Liver (tissue), 3 donors: ENCODE measurements at regions not wholly inside any gene's neighbourhood (a gene's known extent, or its start where the extent isn't known, plus 50 kb on each side); places are given as distances from the start of the nearest gene placed in this dataset.

ENCODE experiments used
- ATF3 ChIP-seq: IDR thresholded peaks from 2 replicates; pipeline ENCODE4 v1.6.1; 2016; ENCODE audit warnings: antibody characterized with exemption
- CTCF ChIP-seq: fragments of 150-350 bp; IDR thresholded peaks from 2 replicates; pipeline ENCODE4 v1.5.1; 2017; ENCODE audit warnings: improper control_type of control experiment, low read depth, low read length; ENCODE audit not compliant: missing input control
- EGR1 ChIP-seq, 2 donors: IDR thresholded peaks; 2 replicates each; pipeline ENCODE4 v1.6.1; 2016 to 2018; ENCODE audit warnings: antibody characterized with exemption in 2 of 2, low read depth in 2 of 2
- FOXA1 ChIP-seq: IDR thresholded peaks from 2 replicates; pipeline ENCODE4 v1.6.1; 2016; ENCODE audit warnings: antibody characterized with exemption
- FOXA2 ChIP-seq: IDR thresholded peaks from 2 replicates; pipeline ENCODE4 v1.6.1; 2016; ENCODE audit warnings: antibody characterized with exemption
- JUND ChIP-seq, 2 donors: IDR thresholded peaks; 2 replicates each; pipeline ENCODE4 v1.6.1; 2016; ENCODE audit warnings: antibody characterized with exemption in 2 of 2
- MAX ChIP-seq: IDR thresholded peaks from 2 replicates; pipeline ENCODE4 v1.6.1; 2016; ENCODE audit warnings: antibody characterized with exemption
- NR2F2 ChIP-seq: IDR thresholded peaks from 2 replicates; pipeline ENCODE4 v1.6.1; 2016; ENCODE audit warnings: antibody characterized with exemption
- RAD21 ChIP-seq, 2 donors: IDR thresholded peaks; 2 replicates each; pipeline ENCODE4 v1.6.1; 2016; ENCODE audit warnings: antibody characterized with exemption in 2 of 2, mild to moderate bottlenecking in 2 of 2
- REST ChIP-seq: IDR thresholded peaks from 2 replicates; pipeline ENCODE4 v1.6.1; 2016; ENCODE audit warnings: antibody characterized with exemption, mild to moderate bottlenecking
- YY1 ChIP-seq: IDR thresholded peaks from 2 replicates; pipeline ENCODE4 v1.6.1; 2016; ENCODE audit warnings: antibody characterized with exemption, mild to moderate bottlenecking
- ZBTB33 ChIP-seq: IDR thresholded peaks from 2 replicates; pipeline ENCODE4 v1.6.1; 2016; ENCODE audit warnings: antibody characterized with exemption
- donor health status: healthy.
- donor health status: healthy.

- TF ChIP-seq FOXA2, result no peak
- TF ChIP-seq CTCF, result no peak
- TF ChIP-seq MAX, result no peak
- no peak for TF ChIP-seq JUND (IDR thresholded peaks at IDR 0.05)
- no peak for TF ChIP-seq ATF3
- TF ChIP-seq ZBTB33, result no peak
- TF ChIP-seq FOXA1, result no peak
- no peak for TF ChIP-seq NR2F2
- no peak for TF ChIP-seq RAD21 (IDR thresholded peaks at IDR 0.05)
- no peak for TF ChIP-seq YY1
- no peak for TF ChIP-seq REST
- TF ChIP-seq EGR1 (IDR thresholded peaks at IDR 0.05; ENCODE audit: low read depth in 2 of 2), result no peak
Measured at GRCh38 chr1:222232842-222233241, 315.1 kb downstream of the HHIPL2 start.
